HEK293T (cell line): ENCODE measurements at regions not wholly inside any gene's neighbourhood (a gene's known extent, or its start where the extent isn't known, plus 50 kb on each side); places are given as distances from the start of the nearest gene placed in this dataset.

Experiments used
- CTCF ChIA-PET: fragments of 350-600 bp; formaldehyde crosslinking; extraction: SDS; loops from one replicate; lab custom pipeline; 2021; ENCODE audit warnings: antibody characterized with exemption, inconsistent platforms; lab: Yijun Ruan, JAX
- POLR2A ChIA-PET: fragments of 350-600 bp; formaldehyde crosslinking; extraction: SDS; loops from one replicate; lab custom pipeline; 2020; ENCODE audit warnings: antibody characterized with exemption, inconsistent platforms; lab: Yijun Ruan, JAX
- DNase-seq: peaks from one replicate; pipeline ENCODE4 v3.0.0; 2012; ENCODE audit warnings: mixed read lengths; ENCODE audit errors: extremely low spot score
- ARNT ChIP-seq: fragments of 450-650 bp; IDR thresholded peaks from 2 replicates; pipeline ENCODE4 v1.6.1; 2017; ENCODE audit warnings: mild to moderate bottlenecking
- BHLHE40 ChIP-seq: fragments of 450-650 bp; IDR thresholded peaks from 2 replicates; pipeline ENCODE4 v1.6.1; 2016; ENCODE audit warnings: mild to moderate bottlenecking, moderate library complexity, borderline replicate concordance
- CTBP1 ChIP-seq: fragments of 450-650 bp; IDR thresholded peaks from 2 replicates; pipeline ENCODE4 v1.6.1; 2016; ENCODE audit warnings: borderline replicate concordance
- ELF4 ChIP-seq: fragments of 450-650 bp; IDR thresholded peaks from 2 replicates; pipeline ENCODE4 v1.6.1; 2017; ENCODE audit warnings: antibody characterized with exemption
- FOXA1 ChIP-seq: fragments of 450-650 bp; IDR thresholded peaks from 2 replicates; pipeline ENCODE4 v1.6.1; 2016; ENCODE audit warnings: mild to moderate bottlenecking
- FOXK2 ChIP-seq: fragments of 450-650 bp; IDR thresholded peaks from 2 replicates; pipeline ENCODE4 v1.6.1; 2016; ENCODE audit warnings: mild to moderate bottlenecking
- FOXM1 ChIP-seq: fragments of 450-650 bp; IDR thresholded peaks from 2 replicates; pipeline ENCODE4 v1.6.1; 2017; ENCODE audit warnings: mild to moderate bottlenecking, borderline replicate concordance
- HDGF ChIP-seq: fragments of 450-650 bp; IDR thresholded peaks from 2 replicates; pipeline ENCODE4 v1.6.1; 2017; ENCODE audit warnings: antibody characterized with exemption, borderline replicate concordance
- L3MBTL2 ChIP-seq: fragments of 450-650 bp; conservative IDR thresholded peaks from 2 replicates; pipeline ENCODE4 v1.6.1; 2016; ENCODE audit warnings: mild to moderate bottlenecking
- LEF1 ChIP-seq: fragments of 450-650 bp; IDR thresholded peaks from 2 replicates; pipeline ENCODE4 v1.6.1; 2017; ENCODE audit warnings: mild to moderate bottlenecking, borderline replicate concordance
- NFRKB ChIP-seq: fragments of 450-650 bp; IDR thresholded peaks from 2 replicates; pipeline ENCODE4 v1.6.1; 2016; ENCODE audit warnings: mild to moderate bottlenecking, moderate library complexity
- SP1 ChIP-seq: fragments of 450-650 bp; IDR thresholded peaks from 2 replicates; pipeline ENCODE4 v1.6.1; 2017
- SUZ12 ChIP-seq: fragments of 450-650 bp; IDR thresholded peaks from 2 replicates; pipeline ENCODE4 v1.6.1; 2016; ENCODE audit warnings: mild to moderate bottlenecking
- TARDBP ChIP-seq: fragments of 450-650 bp; IDR thresholded peaks from 2 replicates; pipeline ENCODE4 v1.6.1; 2016
- ZNF384 ChIP-seq: fragments of 450-650 bp; IDR thresholded peaks from 2 replicates; pipeline ENCODE4 v1.6.1; 2016
- TF ChIP-seq, protein P1 (sequence below): fragments of 450-650 bp; IDR thresholded peaks from 2 replicates; pipeline ENCODE4 v1.6.1; 2016

GRCh38 chr13:77387607-77388200 is 60.8 kb upstream of the MYCBP2 start:
- no peak for TF ChIP-seq FOXM1
- TF ChIP-seq, protein P1, sequence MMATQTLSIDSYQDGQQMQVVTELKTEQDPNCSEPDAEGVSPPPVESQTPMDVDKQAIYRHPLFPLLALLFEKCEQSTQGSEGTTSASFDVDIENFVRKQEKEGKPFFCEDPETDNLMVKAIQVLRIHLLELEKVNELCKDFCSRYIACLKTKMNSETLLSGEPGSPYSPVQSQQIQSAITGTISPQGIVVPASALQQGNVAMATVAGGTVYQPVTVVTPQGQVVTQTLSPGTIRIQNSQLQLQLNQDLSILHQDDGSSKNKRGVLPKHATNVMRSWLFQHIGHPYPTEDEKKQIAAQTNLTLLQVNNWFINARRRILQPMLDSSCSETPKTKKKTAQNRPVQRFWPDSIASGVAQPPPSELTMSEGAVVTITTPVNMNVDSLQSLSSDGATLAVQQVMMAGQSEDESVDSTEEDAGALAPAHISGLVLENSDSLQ: no peak
- TF ChIP-seq SUZ12: no peak
- TF ChIP-seq CTBP1: no peak
- TF ChIP-seq SP1: no peak
- DNase-seq: no peak
- POLR2A ChIA-PET: interaction anchor here (2.2 kb wide), 1 partner anchor 58 kb away, joined by 5 read pairs; no protein-coding TSS in a partner anchor
- CTCF ChIA-PET: interaction anchor here (0.8 to 1.0 kb wide), 2 partner anchors 10 to 14 kb away, joined by 3 to 4 read pairs; no protein-coding TSS in a partner anchor

GRCh38 chr13:77386880-77387606 is 60.1 kb upstream of the MYCBP2 start:
- TF ChIP-seq SUZ12 (no peak), FOXA1 (no peak), ELF4 (no peak), HDGF (no peak), CTBP1 (no peak), FOXK2 (no peak), LEF1 (no peak), ZNF384 (no peak), L3MBTL2 (no peak), ARNT (no peak), FOXM1 (no peak), NFRKB (no peak), TARDBP (no peak), BHLHE40 (no peak), SP1 (no peak)
- TF ChIP-seq, protein P1: no peak
- CTCF ChIA-PET: no interaction called here
- no peak for DNase-seq

GRCh38 chr13:77386046-77386445 is 59.2 kb upstream of the MYCBP2 start:
- no peak for DNase-seq
- CTCF ChIA-PET: no interaction called here
- TF ChIP-seq FOXA1 (no peak), ELF4 (no peak), FOXM1 (no peak), HDGF (no peak), SP1 (no peak), BHLHE40 (no peak), NFRKB (no peak)
- POLR2A ChIA-PET: no interaction called here

More at GRCh38 chr13:77386880-77387606, 60.1 kb upstream of the MYCBP2 start:
- POLR2A ChIA-PET: no interaction called here

DNA sequence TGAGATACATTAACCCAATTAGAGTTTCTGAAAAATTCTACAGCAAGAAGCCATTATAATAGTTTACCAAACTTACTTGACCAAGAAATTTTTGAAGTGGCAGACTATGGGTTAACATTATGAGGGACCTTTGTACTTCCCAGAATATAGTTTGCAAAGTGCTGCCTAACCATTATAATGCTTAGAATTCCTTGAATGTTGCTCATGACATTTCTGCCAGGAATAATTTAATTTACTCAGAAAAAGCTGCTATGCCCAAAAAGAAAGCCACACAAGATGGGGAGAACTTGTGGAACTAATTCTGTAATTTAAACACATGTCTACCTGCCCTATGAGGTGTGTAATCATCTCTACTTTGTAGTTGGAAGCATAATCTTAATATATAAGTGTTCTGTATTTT is 58.1 kb upstream of the MYCBP2 start:
- TF ChIP-seq, protein P1: no peak
- no peak for TF ChIP-seq SP1
- no peak for TF ChIP-seq NFRKB
- TF ChIP-seq HDGF: no peak
- TF ChIP-seq BHLHE40: no peak
- TF ChIP-seq FOXM1: no peak
- no peak for TF ChIP-seq LEF1
- no peak for TF ChIP-seq L3MBTL2
- TF ChIP-seq FOXA1: no peak
- no peak for TF ChIP-seq FOXK2
- no peak for TF ChIP-seq CTBP1
- TF ChIP-seq ELF4: no peak
- TF ChIP-seq ARNT: no peak
- TF ChIP-seq ZNF384: no peak
- TF ChIP-seq SUZ12: no peak
- TF ChIP-seq TARDBP: no peak
- no peak for DNase-seq
- ChIA-PET CTCF (no interaction called here), POLR2A (no interaction called here)

DNA sequence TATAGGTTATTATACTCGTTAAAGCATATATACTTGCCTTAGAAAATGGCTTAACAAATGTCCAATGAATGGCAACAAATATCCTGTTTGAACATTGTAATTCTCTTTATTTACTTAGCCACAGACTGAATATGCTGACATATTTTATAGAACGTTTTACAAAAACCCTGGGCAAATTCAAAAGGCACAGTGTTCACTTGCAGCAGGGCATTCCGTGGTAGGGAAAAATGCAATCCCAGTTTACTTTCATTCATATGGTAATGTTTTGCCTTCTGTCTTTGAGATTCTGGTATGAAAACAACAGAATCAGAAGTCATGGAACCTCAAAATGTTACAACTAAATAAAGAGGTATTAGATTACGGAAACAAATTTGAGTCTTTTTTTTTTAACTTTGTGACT is 56.2 kb upstream of the MYCBP2 start:
- DNase-seq: no peak
- ChIA-PET POLR2A (no interaction called here), CTCF (no interaction called here)
- TF ChIP-seq ARNT: no peak
- TF ChIP-seq LEF1: no peak
- no peak for TF ChIP-seq FOXA1
- TF ChIP-seq SP1: no peak
- TF ChIP-seq, protein P1: no peak
- TF ChIP-seq ZNF384: no peak
- TF ChIP-seq TARDBP: no peak
- no peak for TF ChIP-seq CTBP1
- no peak for TF ChIP-seq BHLHE40
- TF ChIP-seq HDGF: no peak
- no peak for TF ChIP-seq NFRKB
- no peak for TF ChIP-seq FOXK2
- TF ChIP-seq SUZ12: no peak
- TF ChIP-seq ELF4: no peak
- TF ChIP-seq FOXM1: no peak
- no peak for TF ChIP-seq L3MBTL2
